ENCODE measurements at regions not wholly inside any gene's neighbourhood (a gene's known extent, or its start where the extent isn't known, plus 50 kb on each side); places are given as distances from the start of the nearest gene placed in this dataset.

- no peaks in the 10 kb centered on the region for H3K36me3 ChIP-seq (ENCODE audit: control insufficient read depth, insufficient read depth, low read length)
- peaks cover 12% of the 10 kb centered on the region for H3K4me1 ChIP-seq (ENCODE audit: control insufficient read depth, insufficient read depth, low read length)
- no peaks in the 10 kb centered on the region for H3K9me3 ChIP-seq (ENCODE audit: control insufficient read depth, low read length)
- Mint-ChIP-seq H3K27ac (no peak overlapping the region), H3K36me3 (ENCODE audit: low read depth) (no peaks in the 10 kb centered on the region), H3K4me3 (no peak overlapping the region), H3K9me3 (no peaks in the 10 kb centered on the region), H3K4me1 (peaks cover 42% of the 10 kb centered on the region), H3K27me3 (ENCODE audit: insufficient read depth) (no peaks in the 10 kb centered on the region)
- H3K27me3 ChIP-seq (ENCODE audit: control insufficient read depth, insufficient read depth, low read length, poor library complexity, severe bottlenecking) = no peaks in the 10 kb centered on the region
- DNase-seq = no peak
- H3K27ac ChIP-seq (ENCODE audit: low read depth, low read length) = no peak overlapping the region
- H3K4me3 ChIP-seq (ENCODE audit: low read length) = no peak overlapping the region
- no peak overlapping the region for H3K9ac ChIP-seq (ENCODE audit: extremely low read depth, low read length, poor library complexity, severe bottlenecking)
- TF ChIP-seq CTCF (conservative IDR thresholded peaks at IDR 0.05) = no peak
- WGBS, 2 experiments (ENCODE audit: insufficient coverage in 1 of 2, insufficient read length in 1 of 2) = 91 to 95% methylated on average over 5 of the region's 5 CpGs
Observed at GRCh38 chr4:111652236-111652635, 493.0 kb upstream of the FAM241A start.

- H3K27me3 ChIP-seq (ENCODE audit: control insufficient read depth, insufficient read depth, low read length, poor library complexity, severe bottlenecking) = no peaks in the 10 kb centered on the region
- H3K9me3 ChIP-seq (ENCODE audit: control insufficient read depth, low read length) = no peaks in the 10 kb centered on the region
- 90% methylated on average over 2 of the region's 2 CpGs; no CpG with 5 or more reads in 1 of the 2 experiments for WGBS, 2 experiments (ENCODE audit: insufficient coverage in 1 of 2, insufficient read length in 1 of 2)
- TF ChIP-seq CTCF (conservative IDR thresholded peaks at IDR 0.05) = no peak
- DNase-seq = no peak
- no peak overlapping the region for H3K4me3 ChIP-seq (ENCODE audit: low read length)
- H3K4me1 Mint-ChIP-seq = peaks cover 42% of the 10 kb centered on the region
- H3K4me3 Mint-ChIP-seq = no peak overlapping the region
- peaks cover 12% of the 10 kb centered on the region for H3K4me1 ChIP-seq (ENCODE audit: control insufficient read depth, insufficient read depth, low read length)
- no peaks in the 10 kb centered on the region for H3K27me3 Mint-ChIP-seq (ENCODE audit: insufficient read depth)
- H3K36me3 ChIP-seq (ENCODE audit: control insufficient read depth, insufficient read depth, low read length) = no peaks in the 10 kb centered on the region
- H3K36me3 Mint-ChIP-seq (ENCODE audit: low read depth) = no peaks in the 10 kb centered on the region
- no peaks in the 10 kb centered on the region for H3K9me3 Mint-ChIP-seq
- H3K27ac ChIP-seq (ENCODE audit: low read depth, low read length) = no peak overlapping the region
- H3K9ac ChIP-seq (ENCODE audit: extremely low read depth, low read length, poor library complexity, severe bottlenecking) = no peak overlapping the region
- H3K27ac Mint-ChIP-seq = peak overlapping the region; percentile 9
Observed at GRCh38 chr4:111652986-111653385, 492.3 kb upstream of the FAM241A start.

GRCh38 chr4:111662496-111662895 lies 482.8 kb upstream of the FAM241A start:
- Histone ChIP-seq H3K27ac (ENCODE audit: low read depth, low read length) (no peak overlapping the region), H3K9ac (ENCODE audit: extremely low read depth, low read length, poor library complexity, severe bottlenecking) (no peak overlapping the region), H3K9me3 (ENCODE audit: control insufficient read depth, low read length) (peaks cover 3% of the 10 kb centered on the region), H3K4me3 (ENCODE audit: low read length) (no peak overlapping the region), H3K36me3 (ENCODE audit: control insufficient read depth, insufficient read depth, low read length) (no peaks in the 10 kb centered on the region), H3K27me3 (ENCODE audit: control insufficient read depth, insufficient read depth, low read length, poor library complexity, severe bottlenecking) (no peaks in the 10 kb centered on the region), H3K4me1 (ENCODE audit: control insufficient read depth, insufficient read depth, low read length) (no peaks in the 10 kb centered on the region)
- Mint-ChIP-seq H3K27ac (no peak overlapping the region), H3K9me3 (peaks cover 7% of the 10 kb centered on the region), H3K4me1 (peaks cover 5% of the 10 kb centered on the region), H3K4me3 (no peak overlapping the region), H3K36me3 (ENCODE audit: low read depth) (peaks cover 3% of the 10 kb centered on the region), H3K27me3 (ENCODE audit: insufficient read depth) (no peaks in the 10 kb centered on the region)
- no peak for TF ChIP-seq CTCF (conservative IDR thresholded peaks at IDR 0.05)
- WGBS, 2 experiments (ENCODE audit: insufficient coverage in 1 of 2, insufficient read length in 1 of 2) = 95% methylated on average over 1 of the region's 1 CpG; no CpG with 5 or more reads in 1 of the 2 experiments
- DNase-seq = no peak
